Trophoblast cell (in vitro differentiated cells and primary cell): ENCODE measurements at regions not wholly inside any gene's neighbourhood (a gene's known extent, or its start where the extent isn't known, plus 50 kb on each side); places are given as distances from the start of the nearest gene placed in this dataset.

Experiments
- DNase-seq, 2 donors: peaks; one replicate each; pipeline ENCODE4 v3.0.0-alpha.2; 2016
- H2AFZ ChIP-seq: 2 replicates; pipeline ENCODE4 v1.6.1; 2013; ENCODE audit warnings: low read length, moderate library complexity, mild to moderate bottlenecking; ENCODE audit not compliant: insufficient read depth, poor library complexity
- H2AK5ac ChIP-seq: 2 replicates; pipeline ENCODE4 v1.6.1; 2013; ENCODE audit warnings: mild to moderate bottlenecking, low read length
- H2BK120ac ChIP-seq: 2 replicates; pipeline ENCODE4 v1.6.1; 2013; ENCODE audit warnings: low read length, mild to moderate bottlenecking, moderate library complexity; ENCODE audit not compliant: insufficient read depth, poor library complexity
- H2BK12ac ChIP-seq: 2 replicates; pipeline ENCODE4 v1.6.1; 2013; ENCODE audit warnings: mild to moderate bottlenecking, low read length, moderate library complexity
- H2BK5ac ChIP-seq: 2 replicates; pipeline ENCODE4 v1.6.1; 2013; ENCODE audit warnings: low read length, low read depth, moderate library complexity, mild to moderate bottlenecking; ENCODE audit not compliant: poor library complexity
- H3K14ac ChIP-seq: 2 replicates; pipeline ENCODE4 v1.6.1; 2013; ENCODE audit warnings: mild to moderate bottlenecking, low read length
- H3K18ac ChIP-seq: 2 replicates; pipeline ENCODE4 v1.6.1; 2013; ENCODE audit warnings: mild to moderate bottlenecking, low read length
- H3K23ac ChIP-seq: 2 replicates; pipeline ENCODE4 v1.6.1; 2013; ENCODE audit warnings: low read length
- H3K27ac ChIP-seq: 2 replicates; pipeline ENCODE4 v1.5.1; 2013; ENCODE audit warnings: low read depth, mild to moderate bottlenecking, inconsistent platforms, low read length, moderate library complexity
- H3K27me3 ChIP-seq: 2 replicates; pipeline ENCODE4 v1.6.1; 2013; ENCODE audit warnings: inconsistent platforms, mild to moderate bottlenecking, low read length, moderate library complexity; ENCODE audit not compliant: insufficient read depth
- H3K36me3 ChIP-seq, 2 experiments: 1 replicate in 1 of 2; 2 replicates in 1 of 2; pipeline ENCODE4 v1.6.1; 2013; ENCODE audit warnings: low read length in 2 of 2, mild to moderate bottlenecking in 2 of 2, moderate library complexity in 1 of 2; ENCODE audit not compliant: insufficient read depth in 2 of 2, control insufficient read depth in 1 of 2
- H3K4ac ChIP-seq: 2 replicates; pipeline ENCODE4 v1.6.1; 2013; ENCODE audit warnings: low read depth, mild to moderate bottlenecking, low read length, moderate library complexity
- H3K4me1 ChIP-seq, 2 experiments: 1 replicate in 1 of 2; 2 replicates in 1 of 2; pipeline ENCODE4 v1.6.1; 2013; ENCODE audit warnings: low read length in 2 of 2, mild to moderate bottlenecking in 2 of 2, moderate library complexity in 1 of 2; ENCODE audit not compliant: insufficient read depth in 2 of 2, control insufficient read depth in 1 of 2
- H3K4me2 ChIP-seq: 2 replicates; pipeline ENCODE4 v1.6.1; 2013; ENCODE audit warnings: inconsistent platforms, mild to moderate bottlenecking, low read length, moderate library complexity
- H3K4me3 ChIP-seq: 2 replicates; pipeline ENCODE4 v1.5.1; 2013; ENCODE audit warnings: mild to moderate bottlenecking, low read depth, low read length, inconsistent platforms
- H3K79me1 ChIP-seq: one replicate; pipeline ENCODE4 v1.6.1; 2013; ENCODE audit warnings: low read length
- H3K79me2 ChIP-seq: 2 replicates; pipeline ENCODE4 v1.6.1; 2013; ENCODE audit warnings: low read length, mild to moderate bottlenecking; ENCODE audit not compliant: control insufficient read depth, insufficient read depth, poor library complexity
- H3K9ac ChIP-seq: 2 replicates; pipeline ENCODE4 v1.6.1; 2013; ENCODE audit warnings: mild to moderate bottlenecking, low read length
- H3K9me3 ChIP-seq: 2 replicates; pipeline ENCODE4 v1.6.1; 2013; ENCODE audit warnings: low read depth, mild to moderate bottlenecking, control low read depth, inconsistent platforms, low read length; ENCODE audit not compliant: insufficient read depth
- H4K12ac ChIP-seq: 2 replicates; pipeline ENCODE4 v1.6.1; 2013; ENCODE audit warnings: low read depth, mild to moderate bottlenecking, low read length, moderate library complexity
- H4K8ac ChIP-seq: 2 replicates; pipeline ENCODE4 v1.6.1; 2013; ENCODE audit warnings: low read depth, mild to moderate bottlenecking, low read length, moderate library complexity
- H4K91ac ChIP-seq: one replicate; pipeline ENCODE4 v1.6.1; 2013; ENCODE audit warnings: low read depth, mild to moderate bottlenecking, low read length, moderate library complexity
- whole genome bisulfite sequencing: extraction: QIAGEN DNeasy Blood & Tissue Kit; methylation state at CpG from one replicate; pipeline ENCODE4 v1.1.7; 2013; ENCODE audit warnings: missing lambda C conversion rate; ENCODE audit not compliant: insufficient read length, insufficient coverage; ENCODE audit errors: extremely low coverage; 5-methylcytosine and 5-hydroxymethylcytosine counted together

- Histone ChIP-seq H2BK12ac (no peak overlapping the region), H2AFZ (no peak overlapping the region), H4K91ac (no peak overlapping the region), H3K18ac (no peak overlapping the region), H4K12ac (no peak overlapping the region), H3K36me3 (no peaks in the 10 kb centered on the region), H2BK5ac (no peak overlapping the region), H3K23ac (no peak overlapping the region), H4K8ac (no peak overlapping the region), H3K4me1 (no peaks in the 10 kb centered on the region), H3K79me1 (no peaks in the 10 kb centered on the region), H3K14ac (no peak overlapping the region), H3K27me3 (no peaks in the 10 kb centered on the region), H3K4me3 (no peak overlapping the region), H2BK120ac (no peak overlapping the region), H3K9ac (no peak overlapping the region), H3K4ac (no peak overlapping the region), H3K27ac (no peak overlapping the region), H3K4me2 (no peak overlapping the region), H3K79me2 (no peaks in the 10 kb centered on the region), H3K9me3 (no peaks in the 10 kb centered on the region), H2AK5ac (no peak overlapping the region)
- WGBS = no CpG with 5 or more reads among the region's 2 CpGs
- no peak for DNase-seq
Measured at GRCh38 chr6:121873595-121873994, 438.1 kb downstream of the GJA1 start.

DNA sequence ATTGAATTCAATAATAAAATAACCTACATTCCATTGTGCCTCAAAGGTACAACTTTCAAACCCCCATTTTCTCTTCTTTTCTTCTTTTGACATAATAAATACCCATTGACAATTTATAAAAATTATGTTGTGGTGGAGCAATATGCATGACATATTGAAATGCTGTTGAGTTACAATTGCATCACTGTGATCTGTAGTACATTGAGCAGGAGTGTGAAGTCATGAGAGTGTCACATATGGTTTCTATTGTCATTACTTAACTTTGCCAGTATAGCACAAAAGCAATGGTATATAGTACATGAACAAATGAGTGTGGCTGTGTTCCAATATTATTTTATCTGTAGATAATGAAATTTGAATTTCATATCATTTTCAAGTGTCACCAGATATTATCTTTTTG lies 441.3 kb downstream of the GJA1 start:
- Histone ChIP-seq H3K14ac (no peak overlapping the region), H3K9me3 (no peaks in the 10 kb centered on the region), H2BK120ac (no peak overlapping the region), H3K4me1 (no peaks in the 10 kb centered on the region), H2BK12ac (no peak overlapping the region), H2AFZ (no peak overlapping the region), H4K12ac (no peak overlapping the region), H3K27ac (no peak overlapping the region), H4K91ac (no peak overlapping the region), H4K8ac (no peak overlapping the region), H3K4ac (no peak overlapping the region), H3K23ac (no peak overlapping the region), H3K79me1 (no peaks in the 10 kb centered on the region), H3K9ac (no peak overlapping the region), H3K4me3 (no peak overlapping the region), H3K79me2 (no peaks in the 10 kb centered on the region), H3K4me2 (no peak overlapping the region), H2BK5ac (no peak overlapping the region), H3K18ac (no peak overlapping the region), H3K27me3 (no peaks in the 10 kb centered on the region), H3K36me3 (no peaks in the 10 kb centered on the region), H2AK5ac (no peak overlapping the region)
- no peak for DNase-seq

DNA sequence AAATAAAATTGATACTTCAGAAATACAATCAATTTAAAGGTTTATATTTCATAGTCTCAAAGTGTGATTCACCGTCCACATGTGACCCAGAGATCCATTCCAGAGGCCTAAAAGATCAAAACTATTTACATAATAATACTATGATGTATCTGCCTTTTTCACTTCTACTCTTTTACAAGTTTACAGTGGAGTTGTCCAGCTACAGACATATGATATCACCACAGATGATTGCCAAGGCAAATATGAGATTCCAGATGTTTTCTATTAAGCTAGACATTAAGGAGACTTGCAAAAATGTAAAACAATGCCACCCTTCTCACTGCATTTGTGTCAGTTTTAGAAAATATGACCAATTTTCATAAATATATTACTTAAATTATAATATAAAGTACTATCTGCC lies 443.7 kb downstream of the GJA1 start:
- Histone ChIP-seq H3K79me1 (no peaks in the 10 kb centered on the region), H4K12ac (no peak overlapping the region), H2BK12ac (no peak overlapping the region), H3K14ac (no peak overlapping the region), H3K27me3 (no peaks in the 10 kb centered on the region), H2AFZ (no peak overlapping the region), H2BK120ac (no peak overlapping the region), H3K4me3 (no peak overlapping the region), H3K4me2 (no peak overlapping the region), H3K27ac (no peak overlapping the region), H3K4ac (no peak overlapping the region), H4K8ac (no peak overlapping the region), H3K23ac (no peak overlapping the region), H2BK5ac (no peak overlapping the region), H3K18ac (no peak overlapping the region), H4K91ac (no peak overlapping the region), H3K36me3 (no peaks in the 10 kb centered on the region), H3K9me3 (no peaks in the 10 kb centered on the region), H3K9ac (no peak overlapping the region), H2AK5ac (no peak overlapping the region), H3K79me2 (no peaks in the 10 kb centered on the region), H3K4me1 (no peaks in the 10 kb centered on the region)
- DNase-seq = no peak
- no CpG with 5 or more reads among the region's 1 CpG for WGBS

- Histone ChIP-seq H4K12ac (no peak overlapping the region), H2BK120ac (no peak overlapping the region), H3K9me3 (no peaks in the 10 kb centered on the region), H3K14ac (no peak overlapping the region), H3K4me3 (no peak overlapping the region), H3K27ac (no peak overlapping the region), H3K79me1 (no peaks in the 10 kb centered on the region), H3K4me2 (no peak overlapping the region), H4K91ac (no peak overlapping the region), H2BK12ac (no peak overlapping the region), H3K4me1 (no peaks in the 10 kb centered on the region), H4K8ac (no peak overlapping the region), H2AK5ac (no peak overlapping the region), H3K18ac (no peak overlapping the region), H2BK5ac (no peak overlapping the region), H3K36me3 (no peaks in the 10 kb centered on the region), H3K9ac (no peak overlapping the region), H3K79me2 (no peaks in the 10 kb centered on the region), H2AFZ (no peak overlapping the region), H3K23ac (no peak overlapping the region), H3K4ac (no peak overlapping the region), H3K27me3 (no peaks in the 10 kb centered on the region)
- no peak for DNase-seq
Measured at GRCh38 chr6:121880831-121881230, 445.4 kb downstream of the GJA1 start.
